ENCODE measurements at regions not wholly inside any gene's neighbourhood (a gene's known extent, or its start where the extent isn't known, plus 50 kb on each side); places are given as distances from the start of the nearest gene placed in this dataset.

DNA sequence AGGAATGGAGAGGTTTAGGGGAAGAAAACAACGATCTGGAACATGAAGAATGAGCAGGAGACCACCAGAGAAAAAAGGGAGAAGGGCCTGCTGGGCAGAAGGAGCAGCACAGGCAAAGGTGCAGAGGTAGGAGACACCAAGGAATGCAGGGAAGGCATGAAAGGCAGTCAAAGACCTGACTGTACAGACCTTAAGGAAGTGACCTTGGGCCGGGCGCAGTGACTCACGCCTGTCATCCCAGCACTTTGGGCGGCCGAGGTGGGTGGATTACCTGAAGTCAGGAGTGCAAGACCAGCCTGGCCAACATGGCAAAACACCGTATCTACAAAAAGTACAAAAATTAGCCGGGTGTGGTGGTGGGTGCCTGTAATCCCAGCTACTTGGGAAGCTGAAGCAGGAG is 157.7 kb upstream of the ATP10A start:
- no peak overlapping the region for H3K4me3 ChIP-seq (ENCODE audit: low read length)
- TF ChIP-seq, protein P1, sequence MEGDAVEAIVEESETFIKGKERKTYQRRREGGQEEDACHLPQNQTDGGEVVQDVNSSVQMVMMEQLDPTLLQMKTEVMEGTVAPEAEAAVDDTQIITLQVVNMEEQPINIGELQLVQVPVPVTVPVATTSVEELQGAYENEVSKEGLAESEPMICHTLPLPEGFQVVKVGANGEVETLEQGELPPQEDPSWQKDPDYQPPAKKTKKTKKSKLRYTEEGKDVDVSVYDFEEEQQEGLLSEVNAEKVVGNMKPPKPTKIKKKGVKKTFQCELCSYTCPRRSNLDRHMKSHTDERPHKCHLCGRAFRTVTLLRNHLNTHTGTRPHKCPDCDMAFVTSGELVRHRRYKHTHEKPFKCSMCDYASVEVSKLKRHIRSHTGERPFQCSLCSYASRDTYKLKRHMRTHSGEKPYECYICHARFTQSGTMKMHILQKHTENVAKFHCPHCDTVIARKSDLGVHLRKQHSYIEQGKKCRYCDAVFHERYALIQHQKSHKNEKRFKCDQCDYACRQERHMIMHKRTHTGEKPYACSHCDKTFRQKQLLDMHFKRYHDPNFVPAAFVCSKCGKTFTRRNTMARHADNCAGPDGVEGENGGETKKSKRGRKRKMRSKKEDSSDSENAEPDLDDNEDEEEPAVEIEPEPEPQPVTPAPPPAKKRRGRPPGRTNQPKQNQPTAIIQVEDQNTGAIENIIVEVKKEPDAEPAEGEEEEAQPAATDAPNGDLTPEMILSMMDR (conservative IDR thresholded peaks at IDR 0.05; ENCODE audit: low read depth, low read length), result no peak
- DNase-seq (ENCODE audit: low read depth), result no peak

DNA sequence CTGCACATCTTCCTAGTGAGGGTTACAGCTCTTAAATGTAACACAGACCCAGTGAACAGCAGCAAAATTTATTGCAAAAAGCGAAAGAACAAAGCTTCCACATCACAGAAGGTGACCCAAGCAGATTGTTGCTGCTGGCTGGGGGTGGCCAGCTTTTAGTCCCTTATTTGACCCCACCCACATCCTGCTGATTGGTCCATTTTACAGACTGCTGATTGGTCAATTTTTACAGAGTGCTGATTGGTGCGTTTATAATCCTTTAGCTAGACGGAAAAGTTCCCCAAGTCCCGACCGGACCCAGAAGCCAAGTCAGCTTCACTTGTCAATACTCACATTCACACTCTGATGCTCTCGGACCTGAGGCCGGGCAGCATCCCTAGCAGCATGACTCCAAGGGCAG is 154.5 kb upstream of the ATP10A start:
- no peak overlapping the region for H3K4me3 ChIP-seq (ENCODE audit: low read length)
- no peak for DNase-seq (ENCODE audit: low read depth)
- TF ChIP-seq, protein P1 (conservative IDR thresholded peaks at IDR 0.05; ENCODE audit: low read depth, low read length), result no peak

DNA sequence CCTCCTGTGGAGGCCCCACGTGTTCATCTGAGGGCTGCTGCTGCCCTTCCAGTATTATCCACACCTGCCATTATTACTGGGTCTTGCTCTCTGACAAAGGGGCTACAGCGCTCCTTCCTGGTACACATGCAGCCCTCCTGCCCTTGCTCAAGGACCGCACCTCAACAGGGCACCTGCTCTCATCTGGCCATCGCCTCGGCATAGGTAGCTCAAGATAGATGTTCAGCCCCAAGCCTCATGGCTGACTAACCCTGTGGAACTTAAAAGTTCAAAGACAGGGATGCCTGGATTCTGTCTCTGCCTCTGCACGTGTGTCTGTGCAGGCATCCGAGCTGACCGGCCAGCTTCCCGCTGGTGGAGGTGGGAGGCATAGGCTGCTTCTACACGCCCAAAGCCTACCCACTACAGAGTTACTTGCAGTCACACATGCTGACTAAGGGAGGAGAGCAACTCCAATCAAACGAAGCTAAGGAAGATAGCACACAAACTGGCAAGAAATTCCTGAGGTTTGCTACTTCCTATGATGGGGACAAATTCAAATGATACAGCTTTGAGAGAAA is 152.5 kb upstream of the ATP10A start:
- no peak overlapping the region for H3K4me3 ChIP-seq (ENCODE audit: low read length)
- no peak for DNase-seq (ENCODE audit: low read depth)
- TF ChIP-seq, protein P1 (conservative IDR thresholded peaks at IDR 0.05; ENCODE audit: low read depth, low read length), result no peak

DNA sequence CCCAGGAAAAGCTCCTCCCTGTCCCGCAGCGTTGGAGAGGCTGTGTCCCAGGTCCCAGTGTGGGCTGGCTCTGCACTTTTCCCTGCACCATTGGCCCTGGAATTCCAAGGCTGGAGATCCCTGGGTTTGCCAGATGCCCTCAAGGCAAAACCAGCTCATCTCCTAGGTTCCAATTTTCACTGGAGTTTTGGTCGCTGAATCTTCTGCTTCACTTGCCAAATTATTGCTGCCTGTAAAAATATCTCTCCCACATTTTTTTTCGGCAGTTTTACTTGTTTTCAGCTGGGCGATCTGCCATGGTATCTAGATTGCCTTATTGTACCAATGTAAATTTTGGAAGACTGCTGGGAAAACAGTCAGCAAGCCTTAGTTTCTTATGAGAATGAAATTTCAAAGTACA is 150.9 kb upstream of the ATP10A start:
- TF ChIP-seq, protein P1 (conservative IDR thresholded peaks at IDR 0.05; ENCODE audit: low read depth, low read length), result no peak
- H3K4me3 ChIP-seq (ENCODE audit: low read length), result no peak overlapping the region
- DNase-seq (ENCODE audit: low read depth), result no peak

DNA sequence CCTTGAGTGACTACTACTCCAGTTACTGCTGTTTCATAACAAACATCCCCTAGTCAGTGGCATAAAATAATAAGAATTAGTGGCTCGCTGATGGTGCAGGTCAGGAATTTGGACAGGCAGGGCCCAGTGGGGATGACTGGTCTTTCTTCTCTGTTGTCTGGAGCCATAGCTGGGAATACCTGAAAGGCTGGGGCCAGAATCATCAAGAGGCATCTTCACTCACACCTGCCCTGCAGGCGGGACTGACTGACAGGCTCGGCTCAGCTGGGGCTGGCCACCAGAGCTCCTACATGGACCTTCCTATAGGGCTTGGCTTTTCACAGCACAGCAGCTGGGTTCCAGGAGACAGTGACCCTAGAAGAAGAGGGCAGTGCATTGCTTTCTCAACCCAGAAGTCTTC is 148.8 kb upstream of the ATP10A start:
- no peak for DNase-seq (ENCODE audit: low read depth)
- TF ChIP-seq, protein P1 (conservative IDR thresholded peaks at IDR 0.05; ENCODE audit: low read depth, low read length), result no peak
- no peak overlapping the region for H3K4me3 ChIP-seq (ENCODE audit: low read length)

DNA sequence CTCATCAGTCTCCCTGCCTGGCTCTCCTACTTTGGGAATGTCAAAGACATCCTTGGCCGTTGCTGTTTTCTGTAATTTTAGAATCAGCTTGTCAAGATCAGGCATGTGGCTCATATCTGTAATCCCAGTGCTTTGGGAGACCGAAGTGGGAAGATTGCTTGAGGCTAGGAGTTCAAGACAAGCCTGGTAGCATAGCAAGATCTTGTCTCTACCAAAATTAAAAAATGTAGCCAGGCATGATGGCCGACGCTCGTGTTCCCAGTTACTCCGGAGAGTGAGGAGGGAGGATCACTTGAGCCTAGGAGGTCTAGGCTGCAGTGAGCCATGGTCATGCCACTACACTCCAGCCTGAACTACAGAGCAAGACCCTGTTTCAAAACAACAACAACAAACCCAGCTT is 144.0 kb upstream of the ATP10A start:
- DNase-seq (ENCODE audit: low read depth), result no peak
- TF ChIP-seq, protein P1 (conservative IDR thresholded peaks at IDR 0.05; ENCODE audit: low read depth, low read length), result no peak
- no peak overlapping the region for H3K4me3 ChIP-seq (ENCODE audit: low read length)

DNA sequence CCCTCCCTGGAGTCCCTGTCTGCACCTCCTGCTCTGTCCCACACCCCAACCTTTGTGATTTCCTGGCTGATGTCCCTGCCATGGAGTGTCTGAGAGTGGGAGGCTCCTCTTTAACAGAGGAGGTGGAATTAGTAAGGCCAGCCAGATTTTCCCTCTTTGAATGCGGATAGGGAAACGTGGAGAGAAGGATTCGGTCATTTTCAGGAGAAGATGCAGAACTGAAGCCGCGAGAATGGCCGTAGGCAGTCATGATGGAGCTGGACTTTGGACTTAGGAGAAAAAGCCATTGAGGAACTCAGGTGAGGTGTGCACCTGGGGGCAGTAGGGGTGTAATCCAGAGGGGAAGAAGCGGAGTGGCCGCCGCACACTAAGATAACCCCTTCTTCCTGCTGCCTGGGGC is 138.1 kb upstream of the ATP10A start:
- no peak overlapping the region for H3K4me3 ChIP-seq (ENCODE audit: low read length)
- TF ChIP-seq, protein P1 (conservative IDR thresholded peaks at IDR 0.05; ENCODE audit: low read depth, low read length), result no peak
- DNase-seq (ENCODE audit: low read depth), result no peak

All from retinal pigment epithelial cell (primary cell).